H9 (cell line): ENCODE measurements at regions not wholly inside any gene's neighbourhood (a gene's known extent, or its start where the extent isn't known, plus 50 kb on each side); places are given as distances from the start of the nearest gene placed in this dataset.

Source experiments
- DNase-seq: peaks from one replicate; pipeline ENCODE4 v3.0.0-alpha.2; 2017
- H2AFZ ChIP-seq: one replicate; pipeline ENCODE4 v1.6.1; 2013; ENCODE audit warnings: mild to moderate bottlenecking, low read length, control low read depth, moderate library complexity
- H2AK5ac ChIP-seq: 2 replicates; pipeline ENCODE4 v1.6.1; 2013; ENCODE audit warnings: low read length, control low read depth, mixed read lengths; ENCODE audit not compliant: insufficient read length
- H2BK120ac ChIP-seq: one replicate; pipeline ENCODE4 v1.6.1; 2013; ENCODE audit warnings: low read depth, mild to moderate bottlenecking, low read length, control low read depth, inconsistent platforms; ENCODE audit not compliant: poor library complexity, severe bottlenecking
- H2BK12ac ChIP-seq: 2 replicates; pipeline ENCODE4 v1.6.1; 2013; ENCODE audit warnings: low read length, control low read depth, mixed read lengths, low read depth; ENCODE audit not compliant: insufficient read length
- H2BK15ac ChIP-seq: 2 replicates; pipeline ENCODE4 v1.6.1; 2013; ENCODE audit warnings: low read depth, low read length, control low read depth
- H2BK20ac ChIP-seq: one replicate; pipeline ENCODE4 v1.6.1; 2013; ENCODE audit warnings: low read depth, mild to moderate bottlenecking, low read length, control low read depth, inconsistent platforms; ENCODE audit not compliant: poor library complexity, severe bottlenecking
- H2BK5ac ChIP-seq: 2 replicates; pipeline ENCODE4 v1.6.1; 2013; ENCODE audit warnings: low read length, control low read depth, mixed read lengths; ENCODE audit not compliant: insufficient read length
- H3K14ac ChIP-seq: 2 replicates; pipeline ENCODE4 v1.6.1; 2013; ENCODE audit warnings: low read length, control low read depth; ENCODE audit not compliant: insufficient read depth
- H3K18ac ChIP-seq: 2 replicates; pipeline ENCODE4 v1.6.1; 2013; ENCODE audit warnings: low read depth, mild to moderate bottlenecking, mixed read lengths, low read length, control low read depth; ENCODE audit not compliant: insufficient read length
- H3K23ac ChIP-seq: 2 replicates; pipeline ENCODE4 v1.6.1; 2013; ENCODE audit warnings: low read length, control low read depth, mixed read lengths, low read depth; ENCODE audit not compliant: insufficient read length
- H3K23me2 ChIP-seq: 2 replicates; pipeline ENCODE4 v1.6.1; 2013; ENCODE audit warnings: low read depth, mild to moderate bottlenecking, mixed read lengths, low read length, control low read depth; ENCODE audit not compliant: insufficient read length, poor library complexity, severe bottlenecking
- H3K27ac ChIP-seq: 2 replicates; pipeline ENCODE4 v1.5.1; 2013; ENCODE audit warnings: low read length, control low read depth, mixed read lengths, low read depth; ENCODE audit not compliant: insufficient read length
- H3K27me3 ChIP-seq: 2 replicates; pipeline ENCODE4 v1.6.1; 2013; ENCODE audit warnings: low read length, control low read depth, inconsistent platforms; ENCODE audit not compliant: insufficient read depth
- H3K4ac ChIP-seq: 2 replicates; pipeline ENCODE4 v1.6.1; 2013; ENCODE audit warnings: low read depth, mild to moderate bottlenecking, control low read depth, inconsistent platforms, low read length, moderate library complexity
- H3K4me1 ChIP-seq: 2 replicates; pipeline ENCODE4 v1.6.1; 2013; ENCODE audit warnings: low read length, control low read depth, inconsistent platforms; ENCODE audit not compliant: insufficient read depth
- H3K4me2 ChIP-seq: 2 replicates; pipeline ENCODE4 v1.6.1; 2013; ENCODE audit warnings: low read length, control low read depth, mixed read lengths; ENCODE audit not compliant: insufficient read length, insufficient read depth
- H3K56ac ChIP-seq: 2 replicates; pipeline ENCODE4 v1.6.1; 2013; ENCODE audit warnings: low read depth, mild to moderate bottlenecking, mixed read lengths, low read length, control low read depth; ENCODE audit not compliant: insufficient read length
- H3K79me1 ChIP-seq: 2 replicates; pipeline ENCODE4 v1.6.1; 2013; ENCODE audit warnings: low read depth, mild to moderate bottlenecking, moderate library complexity, low read length, control low read depth, inconsistent platforms; ENCODE audit not compliant: insufficient read depth, poor library complexity, severe bottlenecking
- H3K79me2 ChIP-seq: 2 replicates; pipeline ENCODE4 v1.6.1; 2013; ENCODE audit warnings: low read length, control low read depth, inconsistent platforms; ENCODE audit not compliant: insufficient read depth
- H3K9ac ChIP-seq: 2 replicates; pipeline ENCODE4 v1.6.1; 2013; ENCODE audit warnings: low read length, control low read depth, mixed read lengths; ENCODE audit not compliant: insufficient read length; ENCODE audit errors: extremely low read depth
- H3K9me3 ChIP-seq: one replicate; pipeline ENCODE4 v1.6.1; 2013; ENCODE audit warnings: low read depth, low read length, inconsistent platforms; ENCODE audit not compliant: control insufficient read depth
- H3T11ph ChIP-seq: one replicate; pipeline ENCODE4 v1.6.1; 2013; ENCODE audit warnings: mild to moderate bottlenecking, low read length, control low read depth, inconsistent platforms
- H4K20me1 ChIP-seq: one replicate; pipeline ENCODE4 v1.6.1; 2013; ENCODE audit not compliant: control insufficient read depth, insufficient read length, insufficient read depth
- H4K5ac ChIP-seq: 2 replicates; pipeline ENCODE4 v1.6.1; 2013; ENCODE audit warnings: low read depth, mild to moderate bottlenecking, mixed read lengths, low read length, control low read depth; ENCODE audit not compliant: insufficient read length
- H4K8ac ChIP-seq: replicated peaks from 2 replicates; pipeline ENCODE4 v1.6.1; 2013; ENCODE audit warnings: low read length, control low read depth, mixed read lengths, low read depth; ENCODE audit not compliant: insufficient read length
- H4K91ac ChIP-seq: 2 replicates; pipeline ENCODE4 v1.6.1; 2013; ENCODE audit warnings: low read depth, mild to moderate bottlenecking, moderate library complexity, mixed read lengths, low read length, control low read depth; ENCODE audit not compliant: insufficient read length
- H3K27ac Mint-ChIP-seq, 3 experiments: 2 replicates in 2 of 3; 3 replicates in 1 of 3; pipeline ENCODE4 v1.8.0; 2020 to 2021; ENCODE audit warnings: mixed read lengths in 3 of 3, mild to moderate bottlenecking in 1 of 3, moderate library complexity in 1 of 3
- H3K27me3 Mint-ChIP-seq: 2 replicates; pipeline ENCODE4 v1.8.0; 2021; ENCODE audit warnings: low read depth, mild to moderate bottlenecking, moderate library complexity, mixed read lengths
- H3K36me3 Mint-ChIP-seq, 3 experiments: 2 replicates in 2 of 3; 3 replicates in 1 of 3; pipeline ENCODE4 v1.8.0; 2020 to 2021; ENCODE audit warnings: low read depth in 3 of 3, mixed read lengths in 3 of 3; ENCODE audit not compliant: insufficient read depth in 1 of 3
- H3K4me1 Mint-ChIP-seq, 2 experiments: 2 replicates each; pipeline ENCODE4 v1.8.0; 2020; ENCODE audit warnings: mixed read lengths in 2 of 2
- H3K4me3 Mint-ChIP-seq, 2 experiments: 2 replicates in 1 of 2; 3 replicates in 1 of 2; pipeline ENCODE4 v1.8.0; 2020 to 2021; ENCODE audit warnings: mild to moderate bottlenecking in 2 of 2, mixed read lengths in 2 of 2, moderate library complexity in 1 of 2
- H3K9me3 Mint-ChIP-seq, 2 experiments: 2 replicates in 1 of 2; 3 replicates in 1 of 2; pipeline ENCODE4 v1.8.0; 2020; ENCODE audit warnings: mild to moderate bottlenecking in 2 of 2, mixed read lengths in 2 of 2, moderate library complexity in 1 of 2
- WGBS: extraction: QIAGEN DNeasy Blood & Tissue Kit; methylation state at CpG from one replicate; pipeline ENCODE4 v1.1.7; 2013; ENCODE audit warnings: missing lambda C conversion rate, low lambda C conversion rate, mixed read lengths; ENCODE audit not compliant: insufficient read length; ENCODE audit errors: extremely low coverage; 5-methylcytosine and 5-hydroxymethylcytosine counted together
- TF ChIP-seq, protein P1 (sequence below): fragments of 200-600 bp; sonication (generic); conservative IDR thresholded peaks from 3 replicates; pipeline ENCODE4 v1.8.0; 2021; ENCODE audit warnings: antibody characterized with exemption, mild to moderate bottlenecking

DNA sequence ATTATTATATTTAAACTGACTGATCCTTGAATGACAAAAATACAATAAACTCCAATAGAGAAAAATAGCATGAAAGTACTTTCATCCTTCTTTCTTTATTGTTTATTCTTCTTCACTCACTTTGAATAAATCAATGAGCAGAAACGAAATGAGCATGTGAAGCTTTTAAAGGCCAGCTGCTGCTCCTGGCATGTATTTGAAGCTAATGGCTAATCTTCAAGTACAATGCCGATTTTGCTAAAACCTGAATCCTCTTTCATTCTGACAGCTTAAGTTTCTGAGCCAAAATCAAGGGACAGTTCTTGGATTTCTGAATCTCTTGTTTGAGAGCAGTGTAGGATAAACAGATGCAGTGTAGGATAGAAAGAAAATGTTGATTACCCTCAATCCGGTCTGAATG is 237.3 kb downstream of the CDH10 start:
- H4K20me1 ChIP-seq: no peaks in the 10 kb centered on the region
- no peak for DNase-seq
- H4K91ac ChIP-seq: no peak overlapping the region
- H2BK15ac ChIP-seq: no peak overlapping the region
- H3K9ac ChIP-seq: no peak overlapping the region
- no peaks in the 10 kb centered on the region for H3K23me2 ChIP-seq
- no CpG with 5 or more reads among the region's 3 CpGs for WGBS
- no peaks in the 10 kb centered on the region for H3K79me2 ChIP-seq
- H3K23ac ChIP-seq: no peak overlapping the region
- H4K8ac ChIP-seq: no peak overlapping the region
- H3K27me3 ChIP-seq: no peaks in the 10 kb centered on the region
- no peak overlapping the region for H3T11ph ChIP-seq
- H3K14ac ChIP-seq: no peak overlapping the region
- H2BK20ac ChIP-seq: no peak overlapping the region
- TF ChIP-seq, protein P1, sequence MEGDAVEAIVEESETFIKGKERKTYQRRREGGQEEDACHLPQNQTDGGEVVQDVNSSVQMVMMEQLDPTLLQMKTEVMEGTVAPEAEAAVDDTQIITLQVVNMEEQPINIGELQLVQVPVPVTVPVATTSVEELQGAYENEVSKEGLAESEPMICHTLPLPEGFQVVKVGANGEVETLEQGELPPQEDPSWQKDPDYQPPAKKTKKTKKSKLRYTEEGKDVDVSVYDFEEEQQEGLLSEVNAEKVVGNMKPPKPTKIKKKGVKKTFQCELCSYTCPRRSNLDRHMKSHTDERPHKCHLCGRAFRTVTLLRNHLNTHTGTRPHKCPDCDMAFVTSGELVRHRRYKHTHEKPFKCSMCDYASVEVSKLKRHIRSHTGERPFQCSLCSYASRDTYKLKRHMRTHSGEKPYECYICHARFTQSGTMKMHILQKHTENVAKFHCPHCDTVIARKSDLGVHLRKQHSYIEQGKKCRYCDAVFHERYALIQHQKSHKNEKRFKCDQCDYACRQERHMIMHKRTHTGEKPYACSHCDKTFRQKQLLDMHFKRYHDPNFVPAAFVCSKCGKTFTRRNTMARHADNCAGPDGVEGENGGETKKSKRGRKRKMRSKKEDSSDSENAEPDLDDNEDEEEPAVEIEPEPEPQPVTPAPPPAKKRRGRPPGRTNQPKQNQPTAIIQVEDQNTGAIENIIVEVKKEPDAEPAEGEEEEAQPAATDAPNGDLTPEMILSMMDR: no peak
- H3K36me3 Mint-ChIP-seq: no peaks in the 10 kb centered on the region
- H2AK5ac ChIP-seq: no peak overlapping the region
- no peak overlapping the region for H2BK5ac ChIP-seq
- no peak overlapping the region for H3K27ac ChIP-seq
- H3K9me3 ChIP-seq: no peaks in the 10 kb centered on the region
- H3K9me3 Mint-ChIP-seq: no peaks in the 10 kb centered on the region
- no peak overlapping the region for H4K5ac ChIP-seq
- no peak overlapping the region for H2BK120ac ChIP-seq
- H2BK12ac ChIP-seq: no peak overlapping the region
- H3K4me1 ChIP-seq: no peaks in the 10 kb centered on the region
- H3K56ac ChIP-seq: no peak overlapping the region
- no peak overlapping the region for H3K18ac ChIP-seq
- H3K79me1 ChIP-seq: no peaks in the 10 kb centered on the region
- H3K4me2 ChIP-seq: no peak overlapping the region
- H2AFZ ChIP-seq: no peak overlapping the region
- no peaks in the 10 kb centered on the region for H3K4me1 Mint-ChIP-seq
- no peak overlapping the region for H3K27ac Mint-ChIP-seq
- H3K4me3 Mint-ChIP-seq: no peak overlapping the region
- no peak overlapping the region for H3K4ac ChIP-seq
- H3K27me3 Mint-ChIP-seq: no peaks in the 10 kb centered on the region
